H1 (cell line): ENCODE measurements at regions not wholly inside any gene's neighbourhood (a gene's known extent, or its start where the extent isn't known, plus 50 kb on each side); places are given as distances from the start of the nearest gene placed in this dataset.
"Not testable (repeated sequence)": the region's sequence is repeated elsewhere in the genome, so short reads cannot be mapped to it uniquely, and the experiment has no call there.

ENCODE experiments used
- CTCF ChIA-PET: fragments of 300-600 bp; sonication (Branson Sonifier 250); formaldehyde crosslinking; loops from one replicate; lab custom pipeline; 2021; ENCODE audit not compliant: partially characterized antibody; lab: Charles Lee
- POLR2A ChIA-PET: fragments of 300-600 bp; sonication (Branson Sonifier 250); formaldehyde crosslinking; loops from one replicate; lab custom pipeline; 2021; ENCODE audit warnings: inconsistent platforms; ENCODE audit not compliant: partially characterized antibody; lab: Charles Lee
- DNase-seq, 2 experiments: peaks; one replicate each; pipeline versions ENCODE4 v3.0.0 to v3.0.0-alpha.2; 2010 to 2022; ENCODE audit warnings: low spot score in 2 of 2, low read depth in 1 of 2, mixed read lengths in 1 of 2
- FAIRE-seq: peaks from 2 replicates; lab custom pipeline; 2011; peaks lifted over from hg19 to GRCh38; lab: Jason Lieb, UNC
- H2AFZ ChIP-seq: 2 replicates; pipeline ENCODE4 v1.8.1; 2012; ENCODE audit warnings: low read length, inconsistent platforms
- H2AK5ac ChIP-seq: 2 replicates; pipeline ENCODE4 v1.6.1; 2013; ENCODE audit warnings: low read depth, low read length
- H2BK120ac ChIP-seq: replicated peaks from 2 replicates; pipeline ENCODE3; 2013; ENCODE audit warnings: low read depth, low read length, inconsistent platforms
- H2BK12ac ChIP-seq: 2 replicates; pipeline ENCODE4 v1.6.1; 2013; ENCODE audit warnings: low read depth, low read length
- H2BK15ac ChIP-seq: 2 replicates; pipeline ENCODE4 v1.6.1; 2013; ENCODE audit warnings: low read length
- H2BK20ac ChIP-seq: 2 replicates; pipeline ENCODE4 v1.6.1; 2013; ENCODE audit warnings: low read length
- H2BK5ac ChIP-seq: 2 replicates; pipeline ENCODE4 v1.6.1; 2013; ENCODE audit warnings: low read depth, low read length
- H3K14ac ChIP-seq: 2 replicates; pipeline ENCODE4 v1.6.1; 2013; ENCODE audit warnings: inconsistent platforms; ENCODE audit not compliant: insufficient read length
- H3K18ac ChIP-seq: 2 replicates; pipeline ENCODE4 v1.6.1; 2013; ENCODE audit warnings: low read length; ENCODE audit errors: extremely low read depth
- H3K23ac ChIP-seq: 2 replicates; pipeline ENCODE4 v1.6.1; 2013; ENCODE audit warnings: inconsistent platforms; ENCODE audit not compliant: insufficient read length
- H3K23me2 ChIP-seq: 2 replicates; pipeline ENCODE4 v1.6.1; 2013; ENCODE audit warnings: low read depth, low read length
- H3K27ac ChIP-seq: 2 replicates; pipeline ENCODE4 v1.6.1; 2011; ENCODE audit warnings: low read depth, low read length, inconsistent platforms
- H3K27me3 ChIP-seq, 4 experiments: replicated peaks in 1 of 4; 1 replicate in 1 of 4; 2 replicates in 3 of 4; pipeline versions ENCODE4 v1.6.1 to v1.8.1; 2011 to 2013; ENCODE audit warnings: low read length in 3 of 4, mild to moderate bottlenecking in 3 of 4, inconsistent platforms in 2 of 4, mixed read lengths in 2 of 4, moderate library complexity in 1 of 4; ENCODE audit not compliant: control insufficient read depth in 3 of 4, insufficient read depth in 3 of 4; ENCODE audit errors: extremely low read depth in 1 of 4
- H3K36me3 ChIP-seq, 4 experiments: 2 replicates each; pipeline versions ENCODE4 v1.6.1 to v1.8.1; 2011 to 2013; ENCODE audit warnings: mild to moderate bottlenecking in 4 of 4, low read length in 3 of 4, moderate library complexity in 2 of 4, control low read depth in 1 of 4, inconsistent platforms in 1 of 4; ENCODE audit not compliant: insufficient read depth in 4 of 4, control insufficient read depth in 2 of 4
- H3K4ac ChIP-seq: replicated peaks from 2 replicates; pipeline ENCODE3; 2013; ENCODE audit warnings: low read length, low read depth, mixed read lengths, inconsistent platforms; ENCODE audit not compliant: insufficient read length
- H3K4me1 ChIP-seq, 4 experiments: replicated peaks in 1 of 4; 1 replicate in 1 of 4; 2 replicates in 3 of 4; pipeline versions ENCODE4 v1.6.1 to v1.8.1; 2011 to 2013; ENCODE audit warnings: low read length in 3 of 4, inconsistent platforms in 2 of 4, mixed read lengths in 1 of 4; ENCODE audit not compliant: insufficient read depth in 4 of 4, control insufficient read depth in 3 of 4
- H3K4me2 ChIP-seq, 2 experiments: 2 replicates each; pipeline versions ENCODE4 v1.6.1 to v1.8.1; 2011 to 2013; ENCODE audit warnings: low read depth in 2 of 2, low read length in 2 of 2, control low read depth in 1 of 2, inconsistent platforms in 1 of 2, mild to moderate bottlenecking in 1 of 2; ENCODE audit not compliant: insufficient read depth in 1 of 2
- H3K4me3 ChIP-seq, 4 experiments: fragments of 200-600, 300-600 bp in 1 of 4; sonication (generic), shearing (Covaris generic), sonication (Bioruptor Twin) in 1 of 4; 2 replicates each; pipeline versions ENCODE4 v1.5.1 to v1.8.1; 2011 to 2016; ENCODE audit warnings: low read length in 4 of 4, low read depth in 3 of 4, control low read depth in 2 of 4, inconsistent platforms in 2 of 4, mild to moderate bottlenecking in 2 of 4, mixed read lengths in 1 of 4, moderate library complexity in 1 of 4; ENCODE audit not compliant: insufficient read depth in 2 of 4; ENCODE audit errors: extremely low read depth in 1 of 4
- H3K56ac ChIP-seq: replicated peaks from 2 replicates; pipeline ENCODE3; 2013; ENCODE audit warnings: low read depth, mild to moderate bottlenecking, mixed read lengths, low read length, inconsistent platforms; ENCODE audit not compliant: insufficient read length
- H3K79me1 ChIP-seq: 2 replicates; pipeline ENCODE4 v1.6.1; 2013; ENCODE audit warnings: low read depth, low read length, control low read depth
- H3K79me2 ChIP-seq, 2 experiments: 2 replicates each; pipeline versions ENCODE4 v1.6.1 to v1.8.1; 2012 to 2013; ENCODE audit warnings: low read length in 2 of 2, mild to moderate bottlenecking in 2 of 2, inconsistent platforms in 1 of 2; ENCODE audit not compliant: insufficient read depth in 2 of 2, control insufficient read depth in 1 of 2
- H3K9ac ChIP-seq, 4 experiments: replicated peaks in 1 of 4; 1 replicate in 1 of 4; 2 replicates in 3 of 4; pipeline versions ENCODE4 v1.6.1 to v1.8.1; 2011 to 2013; ENCODE audit warnings: low read depth in 3 of 4, low read length in 3 of 4, control low read depth in 2 of 4, mild to moderate bottlenecking in 2 of 4, moderate library complexity in 2 of 4, inconsistent platforms in 1 of 4; ENCODE audit errors: extremely low read depth in 1 of 4
- H3K9me3 ChIP-seq, 2 experiments: 2 replicates each; pipeline versions ENCODE4 v1.6.1 to v1.8.1; 2012 to 2013; ENCODE audit warnings: mild to moderate bottlenecking in 2 of 2, moderate library complexity in 2 of 2, control low read depth in 1 of 2, inconsistent platforms in 1 of 2, low read depth in 1 of 2, low read length in 1 of 2, mixed read lengths in 1 of 2; ENCODE audit not compliant: insufficient read depth in 2 of 2
- H4K20me1 ChIP-seq, 2 experiments: replicated peaks in 1 of 2; 2 replicates each; pipeline versions ENCODE3 to v1.8.1; 2011 to 2013; ENCODE audit warnings: inconsistent platforms in 2 of 2, low read length in 2 of 2, mild to moderate bottlenecking in 1 of 2; ENCODE audit not compliant: insufficient read depth in 2 of 2, control insufficient read depth in 1 of 2
- H4K5ac ChIP-seq: 2 replicates; pipeline ENCODE4 v1.6.1; 2013; ENCODE audit warnings: low read length, low read depth, mixed read lengths, inconsistent platforms; ENCODE audit not compliant: insufficient read length
- H4K8ac ChIP-seq: 2 replicates; pipeline ENCODE4 v1.8.0; 2013; ENCODE audit warnings: mild to moderate bottlenecking, moderate library complexity, low read length, inconsistent platforms; ENCODE audit not compliant: insufficient read depth; ENCODE audit errors: extremely low read depth
- H4K91ac ChIP-seq: replicated peaks from 2 replicates; pipeline ENCODE3; 2013; ENCODE audit warnings: low read length, mixed read lengths, inconsistent platforms; ENCODE audit not compliant: insufficient read length
- BCL11A ChIP-seq, 2 experiments: IDR thresholded peaks; one replicate each; pipeline ENCODE4 v1.6.1; 2011; ENCODE audit warnings: low read depth in 2 of 2, low read length in 2 of 2, mild to moderate bottlenecking in 2 of 2
- KDM5A ChIP-seq: fragments of 200-600 bp; IDR thresholded peaks from 2 replicates; pipeline ENCODE4 v1.7.1; 2012; ENCODE audit warnings: mild to moderate bottlenecking, low read length, inconsistent platforms, mixed read lengths
- WGBS, 2 experiments: shearing (Covaris generic) in 1 of 2; methylation state at CpG; one replicate each; pipeline versions ENCODE4 v1.1.6 to v1.1.7; 2013 to 2015; ENCODE audit warnings: low lambda C conversion rate in 2 of 2, mixed read lengths in 2 of 2, inconsistent platforms in 1 of 2, low coverage in 1 of 2, missing lambda C conversion rate in 1 of 2; ENCODE audit not compliant: insufficient replicate concordance in 2 of 2, insufficient coverage in 1 of 2, insufficient read length in 1 of 2; ENCODE audit errors: extremely low coverage in 1 of 2, missing lambda C conversion rate in 1 of 2; 5-methylcytosine and 5-hydroxymethylcytosine counted together

- TF ChIP-seq KDM5A, result no peak
- no peak for TF ChIP-seq BCL11A (IDR thresholded peaks at IDR 0.05; ENCODE audit: low read depth in 2 of 2, low read length in 2 of 2)
Measured at GRCh38 chrX:102808336-102808735, 87.8 kb downstream of the GPRASP3 start (continued).

- H3K9ac ChIP-seq, H4K91ac ChIP-seq, H3K4me3 ChIP-seq, H3K79me2 ChIP-seq, H3K18ac ChIP-seq, H3K36me3 ChIP-seq, DNase-seq, H2AK5ac ChIP-seq, H3K79me1 ChIP-seq, H4K5ac ChIP-seq, H4K8ac ChIP-seq, H2BK5ac ChIP-seq, FAIRE-seq, H3K23ac ChIP-seq, H3K4me2 ChIP-seq, H2AFZ ChIP-seq, H3K27ac ChIP-seq, H3K23me2 ChIP-seq, H3K56ac ChIP-seq, H2BK12ac ChIP-seq, H2BK120ac ChIP-seq, H3K27me3 ChIP-seq, H3K4me1 ChIP-seq, H2BK15ac ChIP-seq, H4K20me1 ChIP-seq, H3K4ac ChIP-seq, H2BK20ac ChIP-seq, H3K14ac ChIP-seq: not testable (repeated sequence)
- ChIA-PET CTCF (interaction anchor here (0.7 to 0.8 kb wide), 2 partner anchors 10 to 30 kb away, joined by 3 read pairs; no protein-coding TSS in a partner anchor), POLR2A (interaction anchor here (1.4 kb wide), 1 partner anchor 10 kb away, joined by 3 read pairs; no protein-coding TSS in a partner anchor)
- peaks cover 0 to 11% of the 10 kb centered on the region in 2 experiments; a peak in 2 of 4 replicates for H3K9me3 ChIP-seq
- WGBS, 2 experiments, result 100% methylated on average over 1 of the region's 2 CpGs; no CpG with 5 or more reads in 1 of the 2 experiments
Measured at GRCh38 chrX:102818269-102818668, 97.7 kb downstream of the GPRASP3 start.
